H9 (cell line): ENCODE measurements at regions not wholly inside any gene's neighbourhood (a gene's known extent, or its start where the extent isn't known, plus 50 kb on each side); places are given as distances from the start of the nearest gene placed in this dataset.
A peak's percentile ranks its signal among the peaks of the same experiment; 100 is the strongest.

ENCODE experiments used
- DNase-seq: peaks from one replicate; pipeline ENCODE4 v3.0.0-alpha.2; 2017
- H2AFZ ChIP-seq: one replicate; pipeline ENCODE4 v1.6.1; 2013; ENCODE audit warnings: mild to moderate bottlenecking, low read length, control low read depth, moderate library complexity
- H2AK5ac ChIP-seq: 2 replicates; pipeline ENCODE4 v1.6.1; 2013; ENCODE audit warnings: low read length, control low read depth, mixed read lengths; ENCODE audit not compliant: insufficient read length
- H2BK120ac ChIP-seq: one replicate; pipeline ENCODE4 v1.6.1; 2013; ENCODE audit warnings: low read depth, mild to moderate bottlenecking, low read length, control low read depth, inconsistent platforms; ENCODE audit not compliant: poor library complexity, severe bottlenecking
- H2BK12ac ChIP-seq: 2 replicates; pipeline ENCODE4 v1.6.1; 2013; ENCODE audit warnings: low read length, control low read depth, mixed read lengths, low read depth; ENCODE audit not compliant: insufficient read length
- H2BK15ac ChIP-seq: 2 replicates; pipeline ENCODE4 v1.6.1; 2013; ENCODE audit warnings: low read depth, low read length, control low read depth
- H2BK20ac ChIP-seq: one replicate; pipeline ENCODE4 v1.6.1; 2013; ENCODE audit warnings: low read depth, mild to moderate bottlenecking, low read length, control low read depth, inconsistent platforms; ENCODE audit not compliant: poor library complexity, severe bottlenecking
- H2BK5ac ChIP-seq: 2 replicates; pipeline ENCODE4 v1.6.1; 2013; ENCODE audit warnings: low read length, control low read depth, mixed read lengths; ENCODE audit not compliant: insufficient read length
- H3K14ac ChIP-seq: 2 replicates; pipeline ENCODE4 v1.6.1; 2013; ENCODE audit warnings: low read length, control low read depth; ENCODE audit not compliant: insufficient read depth
- H3K18ac ChIP-seq: 2 replicates; pipeline ENCODE4 v1.6.1; 2013; ENCODE audit warnings: low read depth, mild to moderate bottlenecking, mixed read lengths, low read length, control low read depth; ENCODE audit not compliant: insufficient read length
- H3K23ac ChIP-seq: 2 replicates; pipeline ENCODE4 v1.6.1; 2013; ENCODE audit warnings: low read length, control low read depth, mixed read lengths, low read depth; ENCODE audit not compliant: insufficient read length
- H3K23me2 ChIP-seq: 2 replicates; pipeline ENCODE4 v1.6.1; 2013; ENCODE audit warnings: low read depth, mild to moderate bottlenecking, mixed read lengths, low read length, control low read depth; ENCODE audit not compliant: insufficient read length, poor library complexity, severe bottlenecking
- H3K27ac ChIP-seq: 2 replicates; pipeline ENCODE4 v1.5.1; 2013; ENCODE audit warnings: low read length, control low read depth, mixed read lengths, low read depth; ENCODE audit not compliant: insufficient read length
- H3K27me3 ChIP-seq: 2 replicates; pipeline ENCODE4 v1.6.1; 2013; ENCODE audit warnings: low read length, control low read depth, inconsistent platforms; ENCODE audit not compliant: insufficient read depth
- H3K4ac ChIP-seq: 2 replicates; pipeline ENCODE4 v1.6.1; 2013; ENCODE audit warnings: low read depth, mild to moderate bottlenecking, control low read depth, inconsistent platforms, low read length, moderate library complexity
- H3K4me1 ChIP-seq: 2 replicates; pipeline ENCODE4 v1.6.1; 2013; ENCODE audit warnings: low read length, control low read depth, inconsistent platforms; ENCODE audit not compliant: insufficient read depth
- H3K4me2 ChIP-seq: 2 replicates; pipeline ENCODE4 v1.6.1; 2013; ENCODE audit warnings: low read length, control low read depth, mixed read lengths; ENCODE audit not compliant: insufficient read length, insufficient read depth
- H3K56ac ChIP-seq: 2 replicates; pipeline ENCODE4 v1.6.1; 2013; ENCODE audit warnings: low read depth, mild to moderate bottlenecking, mixed read lengths, low read length, control low read depth; ENCODE audit not compliant: insufficient read length
- H3K79me1 ChIP-seq: 2 replicates; pipeline ENCODE4 v1.6.1; 2013; ENCODE audit warnings: low read depth, mild to moderate bottlenecking, moderate library complexity, low read length, control low read depth, inconsistent platforms; ENCODE audit not compliant: insufficient read depth, poor library complexity, severe bottlenecking
- H3K79me2 ChIP-seq: 2 replicates; pipeline ENCODE4 v1.6.1; 2013; ENCODE audit warnings: low read length, control low read depth, inconsistent platforms; ENCODE audit not compliant: insufficient read depth
- H3K9ac ChIP-seq: 2 replicates; pipeline ENCODE4 v1.6.1; 2013; ENCODE audit warnings: low read length, control low read depth, mixed read lengths; ENCODE audit not compliant: insufficient read length; ENCODE audit errors: extremely low read depth
- H3K9me3 ChIP-seq: one replicate; pipeline ENCODE4 v1.6.1; 2013; ENCODE audit warnings: low read depth, low read length, inconsistent platforms; ENCODE audit not compliant: control insufficient read depth
- H3T11ph ChIP-seq: one replicate; pipeline ENCODE4 v1.6.1; 2013; ENCODE audit warnings: mild to moderate bottlenecking, low read length, control low read depth, inconsistent platforms
- H4K20me1 ChIP-seq: one replicate; pipeline ENCODE4 v1.6.1; 2013; ENCODE audit not compliant: control insufficient read depth, insufficient read length, insufficient read depth
- H4K5ac ChIP-seq: 2 replicates; pipeline ENCODE4 v1.6.1; 2013; ENCODE audit warnings: low read depth, mild to moderate bottlenecking, mixed read lengths, low read length, control low read depth; ENCODE audit not compliant: insufficient read length
- H4K8ac ChIP-seq: replicated peaks from 2 replicates; pipeline ENCODE4 v1.6.1; 2013; ENCODE audit warnings: low read length, control low read depth, mixed read lengths, low read depth; ENCODE audit not compliant: insufficient read length
- H4K91ac ChIP-seq: 2 replicates; pipeline ENCODE4 v1.6.1; 2013; ENCODE audit warnings: low read depth, mild to moderate bottlenecking, moderate library complexity, mixed read lengths, low read length, control low read depth; ENCODE audit not compliant: insufficient read length
- H3K27ac Mint-ChIP-seq, 3 experiments: 2 replicates in 2 of 3; 3 replicates in 1 of 3; pipeline ENCODE4 v1.8.0; 2020 to 2021; ENCODE audit warnings: mixed read lengths in 3 of 3, mild to moderate bottlenecking in 1 of 3, moderate library complexity in 1 of 3
- H3K27me3 Mint-ChIP-seq: 2 replicates; pipeline ENCODE4 v1.8.0; 2021; ENCODE audit warnings: low read depth, mild to moderate bottlenecking, moderate library complexity, mixed read lengths
- H3K36me3 Mint-ChIP-seq, 3 experiments: 2 replicates in 2 of 3; 3 replicates in 1 of 3; pipeline ENCODE4 v1.8.0; 2020 to 2021; ENCODE audit warnings: low read depth in 3 of 3, mixed read lengths in 3 of 3; ENCODE audit not compliant: insufficient read depth in 1 of 3
- H3K4me1 Mint-ChIP-seq, 2 experiments: 2 replicates each; pipeline ENCODE4 v1.8.0; 2020; ENCODE audit warnings: mixed read lengths in 2 of 2
- H3K4me3 Mint-ChIP-seq, 2 experiments: 2 replicates in 1 of 2; 3 replicates in 1 of 2; pipeline ENCODE4 v1.8.0; 2020 to 2021; ENCODE audit warnings: mild to moderate bottlenecking in 2 of 2, mixed read lengths in 2 of 2, moderate library complexity in 1 of 2
- H3K9me3 Mint-ChIP-seq, 2 experiments: 2 replicates in 1 of 2; 3 replicates in 1 of 2; pipeline ENCODE4 v1.8.0; 2020; ENCODE audit warnings: mild to moderate bottlenecking in 2 of 2, mixed read lengths in 2 of 2, moderate library complexity in 1 of 2
- WGBS: extraction: QIAGEN DNeasy Blood & Tissue Kit; methylation state at CpG from one replicate; pipeline ENCODE4 v1.1.7; 2013; ENCODE audit warnings: missing lambda C conversion rate, low lambda C conversion rate, mixed read lengths; ENCODE audit not compliant: insufficient read length; ENCODE audit errors: extremely low coverage; 5-methylcytosine and 5-hydroxymethylcytosine counted together
- TF ChIP-seq, protein P1 (sequence below): fragments of 200-600 bp; sonication (generic); conservative IDR thresholded peaks from 3 replicates; pipeline ENCODE4 v1.8.0; 2021; ENCODE audit warnings: antibody characterized with exemption, mild to moderate bottlenecking

- no peak overlapping the region for H2BK20ac ChIP-seq
- Mint-ChIP-seq H3K4me1 (peaks cover 16 to 18% of the 10 kb centered on the region in 2 experiments), H3K4me3 (no peak overlapping the region), H3K27me3 (peaks cover 7% of the 10 kb centered on the region), H3K27ac (peak overlapping the region in 1 of 3 experiments; percentile 78; a peak in 2 of 7 replicates), H3K9me3 (peaks cover 0 to 6% of the 10 kb centered on the region in 2 experiments; a peak in 2 of 5 replicates), H3K36me3 (no peaks in the 10 kb centered on the region; a peak in 1 of 7 replicates)
- H3K27ac ChIP-seq: no peak overlapping the region
- no peak overlapping the region for H2BK12ac ChIP-seq
- no peak overlapping the region for H2BK15ac ChIP-seq
- no peak overlapping the region for H3T11ph ChIP-seq
- no peaks in the 10 kb centered on the region for H4K20me1 ChIP-seq
- no peak overlapping the region for H3K23ac ChIP-seq
- H3K23me2 ChIP-seq: no peaks in the 10 kb centered on the region
- no peak overlapping the region for H2AK5ac ChIP-seq
- H4K8ac ChIP-seq: no peak overlapping the region
- no peaks in the 10 kb centered on the region for H3K79me1 ChIP-seq
- no CpG with 5 or more reads among the region's 11 CpGs for WGBS
- no peak overlapping the region for H2BK120ac ChIP-seq
- no peaks in the 10 kb centered on the region for H3K9me3 ChIP-seq
- peaks cover 3% of the 10 kb centered on the region; the same call in 1 of the 2 replicates for H3K4me1 ChIP-seq
- H3K56ac ChIP-seq: no peak overlapping the region
- no peak overlapping the region for H3K4me2 ChIP-seq
- H2AFZ ChIP-seq: no peak overlapping the region
- no peak overlapping the region for H3K4ac ChIP-seq
- H3K79me2 ChIP-seq: no peaks in the 10 kb centered on the region
- H3K9ac ChIP-seq: no peak overlapping the region
- no peak overlapping the region for H4K5ac ChIP-seq
- TF ChIP-seq, protein P1, sequence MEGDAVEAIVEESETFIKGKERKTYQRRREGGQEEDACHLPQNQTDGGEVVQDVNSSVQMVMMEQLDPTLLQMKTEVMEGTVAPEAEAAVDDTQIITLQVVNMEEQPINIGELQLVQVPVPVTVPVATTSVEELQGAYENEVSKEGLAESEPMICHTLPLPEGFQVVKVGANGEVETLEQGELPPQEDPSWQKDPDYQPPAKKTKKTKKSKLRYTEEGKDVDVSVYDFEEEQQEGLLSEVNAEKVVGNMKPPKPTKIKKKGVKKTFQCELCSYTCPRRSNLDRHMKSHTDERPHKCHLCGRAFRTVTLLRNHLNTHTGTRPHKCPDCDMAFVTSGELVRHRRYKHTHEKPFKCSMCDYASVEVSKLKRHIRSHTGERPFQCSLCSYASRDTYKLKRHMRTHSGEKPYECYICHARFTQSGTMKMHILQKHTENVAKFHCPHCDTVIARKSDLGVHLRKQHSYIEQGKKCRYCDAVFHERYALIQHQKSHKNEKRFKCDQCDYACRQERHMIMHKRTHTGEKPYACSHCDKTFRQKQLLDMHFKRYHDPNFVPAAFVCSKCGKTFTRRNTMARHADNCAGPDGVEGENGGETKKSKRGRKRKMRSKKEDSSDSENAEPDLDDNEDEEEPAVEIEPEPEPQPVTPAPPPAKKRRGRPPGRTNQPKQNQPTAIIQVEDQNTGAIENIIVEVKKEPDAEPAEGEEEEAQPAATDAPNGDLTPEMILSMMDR: no peak
- H3K14ac ChIP-seq: peak overlapping the region; percentile 77; the same call in 1 of the 2 replicates
- no peak for DNase-seq
- H4K91ac ChIP-seq: no peak overlapping the region
- H2BK5ac ChIP-seq: no peak overlapping the region
- H3K18ac ChIP-seq: no peak overlapping the region
- no peaks in the 10 kb centered on the region for H3K27me3 ChIP-seq
Observed at GRCh38 chr13:27352698-27353097, 71.7 kb upstream of the GTF3A start.
